ENCODE measurements at regions not wholly inside any gene's neighbourhood (a gene's known extent, or its start where the extent isn't known, plus 50 kb on each side); places are given as distances from the start of the nearest gene placed in this dataset.
A peak's percentile ranks its signal among the peaks of the same experiment; 100 is the strongest.

DNA sequence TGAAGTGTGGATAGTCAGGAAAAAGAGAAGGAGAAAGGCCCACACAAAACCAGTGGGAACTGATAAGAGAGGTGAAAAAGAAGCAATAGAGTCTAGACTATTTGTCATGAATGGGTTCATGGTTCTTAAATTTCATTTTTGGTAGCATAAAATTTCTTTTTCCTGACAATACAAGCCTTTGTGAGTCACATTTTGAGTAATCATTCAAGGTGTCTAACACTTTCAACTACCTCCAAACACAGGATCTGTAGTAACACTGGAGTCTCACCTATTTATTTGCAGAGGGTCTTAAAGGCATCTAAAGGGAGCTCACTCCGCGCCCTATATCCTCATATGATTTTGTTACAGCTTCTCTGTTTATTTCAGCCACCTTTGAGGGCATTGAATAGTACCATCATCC, 96.0 kb downstream of the SAMD9 start:
- no peak for DNase-seq
- in situ Hi-C loops (cut with MboI; ENCODE audit: low pct_unique_long_range_greater_than_20kb, low sequenced_read_pairs), result no loop called here

DNA sequence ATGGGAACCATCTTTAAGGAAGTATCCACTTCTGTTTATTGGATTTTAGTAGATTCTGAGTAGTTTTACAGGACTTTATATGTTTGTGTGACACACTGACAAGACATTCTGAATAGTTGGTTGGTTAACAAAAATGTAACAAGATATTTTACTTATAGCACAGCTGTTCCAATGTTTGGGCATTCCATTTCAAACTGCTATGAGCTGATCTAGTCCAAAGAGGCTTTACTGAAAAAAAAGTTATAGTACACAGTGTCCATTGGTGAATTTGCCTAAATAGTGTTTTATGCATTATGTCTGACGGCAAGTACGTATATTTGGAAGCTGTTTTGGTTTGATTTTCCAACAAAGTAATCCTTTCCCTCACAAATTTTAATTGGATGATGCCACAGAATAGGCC, 99.1 kb downstream of the SAMD9 start:
- no peak for DNase-seq
- in situ Hi-C loops (cut with MboI; ENCODE audit: low pct_unique_long_range_greater_than_20kb, low sequenced_read_pairs), result no loop called here

DNA sequence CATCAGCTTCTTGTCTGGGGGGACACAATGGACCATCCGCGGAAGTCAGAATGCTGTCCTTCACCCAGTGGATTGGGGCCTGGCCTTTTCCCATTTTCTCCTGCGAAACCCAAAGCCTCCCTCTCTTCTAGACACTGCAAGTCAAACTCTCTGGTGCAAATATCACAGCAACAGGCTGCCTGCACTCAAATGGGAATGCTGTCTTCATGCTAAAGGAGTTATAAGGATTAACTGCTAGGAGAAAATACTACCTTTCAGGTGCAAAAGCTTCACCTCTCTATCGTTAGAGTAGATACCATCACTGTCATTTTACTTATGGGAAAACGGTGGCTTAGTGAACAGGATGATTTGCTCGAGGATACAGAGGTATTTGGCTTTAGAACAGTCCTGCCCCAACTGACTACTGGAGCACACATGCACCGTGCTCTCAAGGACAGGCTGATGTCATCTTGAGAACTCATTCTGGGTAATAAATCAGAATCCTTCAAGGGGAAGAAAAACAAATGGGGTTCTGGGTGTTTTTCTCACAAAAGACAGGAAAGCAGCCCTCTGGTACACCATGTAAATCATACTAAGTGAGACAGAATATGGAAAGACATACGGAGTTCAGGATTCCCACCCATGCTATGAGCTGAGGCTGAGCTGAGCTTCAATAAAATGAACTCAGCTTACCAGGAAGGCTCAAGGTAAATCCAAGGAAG, 100.9 kb downstream of the SAMD9 start:
- DNase-seq, result peak; percentile 9

DNA sequence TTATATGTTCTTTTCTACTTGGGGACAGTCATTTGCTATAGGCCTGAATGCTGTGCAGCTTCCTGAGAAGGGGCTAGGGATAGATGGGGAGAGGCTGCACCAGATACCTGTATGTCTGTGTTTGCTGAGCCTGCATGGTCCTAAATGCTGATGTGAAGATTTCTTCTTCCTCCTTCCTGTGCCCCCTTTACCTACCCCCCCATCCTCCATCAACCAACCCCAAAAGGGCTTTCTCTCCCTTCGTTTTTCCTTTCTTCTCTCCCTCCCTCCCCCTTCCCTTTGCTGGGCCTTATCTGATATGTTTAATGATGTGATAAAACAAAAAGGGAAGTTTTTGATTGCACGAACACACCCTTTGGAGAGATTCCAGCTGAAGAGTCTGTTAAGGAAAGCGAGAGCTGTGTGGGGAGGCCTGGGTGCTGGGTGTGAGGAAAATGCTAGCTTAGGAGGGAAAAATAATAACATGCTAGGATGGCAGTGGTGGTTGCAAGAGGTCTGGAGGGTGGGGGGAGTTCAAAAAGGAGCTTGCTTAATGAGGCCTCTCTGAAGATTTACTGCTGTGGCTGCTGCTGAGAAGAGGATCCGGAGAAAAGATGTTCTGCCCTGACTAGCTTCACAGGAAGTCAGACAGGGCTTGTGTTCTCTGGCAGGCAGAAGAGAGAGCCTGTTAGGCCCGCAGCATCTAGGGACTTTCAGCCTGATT, 101.8 kb downstream of the SAMD9 start:
- in situ Hi-C loops (cut with MboI; ENCODE audit: low pct_unique_long_range_greater_than_20kb, low sequenced_read_pairs), result no loop called here

More for the DNA sequence above, 100.9 kb downstream of the SAMD9 start:
- in situ Hi-C loops (cut with MboI; ENCODE audit: low pct_unique_long_range_greater_than_20kb, low sequenced_read_pairs), result no loop called here

DNA sequence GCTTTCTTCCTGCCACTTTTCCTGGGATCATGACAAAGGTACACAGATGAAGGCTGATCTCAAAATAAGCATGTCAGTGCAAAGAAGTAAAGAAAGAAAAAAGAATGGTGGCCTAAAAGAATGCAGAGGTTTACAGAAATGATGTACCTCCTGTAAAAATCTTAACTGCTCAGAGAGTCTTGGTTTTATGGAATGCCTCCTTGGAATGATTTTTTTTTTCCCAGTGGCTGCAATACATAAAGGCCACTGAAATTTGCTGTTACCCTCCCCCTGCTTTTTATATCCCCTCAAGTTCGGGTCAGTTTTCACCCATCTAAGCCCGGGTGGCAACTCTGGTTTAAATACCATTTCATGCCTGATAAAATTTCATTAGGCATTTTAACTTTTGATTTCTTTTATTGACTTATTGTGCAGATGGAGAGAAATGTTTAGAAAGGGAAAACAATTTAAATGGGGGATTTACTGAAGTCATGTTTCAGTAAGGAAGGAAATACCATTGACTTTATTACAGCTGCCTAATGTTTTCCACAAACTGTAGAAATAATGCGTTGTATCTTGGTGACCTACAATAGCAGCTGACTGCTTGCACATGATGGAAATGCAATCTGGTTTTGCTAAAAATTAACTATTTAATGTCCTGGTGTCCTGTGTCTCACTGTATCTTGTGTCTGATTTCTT, 102.5 kb downstream of the SAMD9 start:
- peak; percentile 12 for DNase-seq
- in situ Hi-C loops (cut with MboI; ENCODE audit: low pct_unique_long_range_greater_than_20kb, low sequenced_read_pairs), result no loop called here

More for the DNA sequence above, 101.8 kb downstream of the SAMD9 start:
- peak; percentile 84 for DNase-seq

DNA sequence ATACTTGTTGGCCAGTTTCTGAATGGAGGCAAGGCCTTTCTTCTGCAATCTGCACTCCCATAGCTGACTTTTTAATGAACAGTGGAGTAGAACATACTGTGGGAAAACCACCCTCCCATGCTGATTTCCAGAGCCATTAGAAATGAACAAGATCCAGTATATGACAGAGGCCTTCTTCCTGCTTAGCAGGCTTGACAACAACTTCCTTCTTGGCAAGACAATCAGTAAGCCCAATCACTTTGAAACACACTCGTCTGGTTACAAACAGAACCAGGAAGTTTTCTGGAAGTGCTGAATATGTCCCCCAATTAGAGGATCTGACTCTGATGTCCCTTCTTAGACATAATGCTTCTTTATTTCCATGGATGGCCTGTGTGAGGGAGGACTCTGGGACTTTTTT, 103.4 kb downstream of the SAMD9 start:
- DNase-seq, result peak; percentile 35
- in situ Hi-C loops (cut with MboI; ENCODE audit: low pct_unique_long_range_greater_than_20kb, low sequenced_read_pairs), result no loop called here

DNA sequence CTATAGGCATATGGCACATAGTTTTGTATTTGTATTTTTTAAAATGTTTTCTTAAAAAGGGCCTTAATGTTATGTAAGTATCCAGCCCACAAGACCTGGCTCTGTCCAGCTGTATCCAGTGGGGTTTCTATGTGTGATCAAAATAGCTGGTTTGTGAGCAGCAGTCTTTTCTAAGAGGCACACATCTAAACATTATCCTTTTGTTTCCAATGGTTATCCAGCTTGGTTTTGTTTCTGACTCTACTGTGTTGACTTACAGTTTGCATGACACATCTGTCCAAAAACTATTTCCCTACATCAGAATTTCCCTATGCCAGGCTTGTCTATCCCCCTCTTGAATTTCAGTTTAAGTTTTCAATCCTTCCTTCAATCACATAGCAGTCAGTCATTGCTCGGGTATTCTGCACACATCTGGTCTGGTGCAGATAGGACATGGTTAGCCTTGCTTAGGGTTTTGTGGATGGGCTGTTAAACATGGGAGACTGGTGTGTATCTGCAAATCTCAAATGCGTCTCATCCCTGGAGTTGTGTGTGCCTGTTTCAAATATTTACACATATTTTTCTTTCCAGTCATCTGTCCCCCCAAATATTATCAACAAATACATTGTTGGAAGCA, 104.2 kb downstream of the SAMD9 start:
- in situ Hi-C loops (cut with MboI; ENCODE audit: low pct_unique_long_range_greater_than_20kb, low sequenced_read_pairs), result no loop called here
- no peak for DNase-seq

DNA sequence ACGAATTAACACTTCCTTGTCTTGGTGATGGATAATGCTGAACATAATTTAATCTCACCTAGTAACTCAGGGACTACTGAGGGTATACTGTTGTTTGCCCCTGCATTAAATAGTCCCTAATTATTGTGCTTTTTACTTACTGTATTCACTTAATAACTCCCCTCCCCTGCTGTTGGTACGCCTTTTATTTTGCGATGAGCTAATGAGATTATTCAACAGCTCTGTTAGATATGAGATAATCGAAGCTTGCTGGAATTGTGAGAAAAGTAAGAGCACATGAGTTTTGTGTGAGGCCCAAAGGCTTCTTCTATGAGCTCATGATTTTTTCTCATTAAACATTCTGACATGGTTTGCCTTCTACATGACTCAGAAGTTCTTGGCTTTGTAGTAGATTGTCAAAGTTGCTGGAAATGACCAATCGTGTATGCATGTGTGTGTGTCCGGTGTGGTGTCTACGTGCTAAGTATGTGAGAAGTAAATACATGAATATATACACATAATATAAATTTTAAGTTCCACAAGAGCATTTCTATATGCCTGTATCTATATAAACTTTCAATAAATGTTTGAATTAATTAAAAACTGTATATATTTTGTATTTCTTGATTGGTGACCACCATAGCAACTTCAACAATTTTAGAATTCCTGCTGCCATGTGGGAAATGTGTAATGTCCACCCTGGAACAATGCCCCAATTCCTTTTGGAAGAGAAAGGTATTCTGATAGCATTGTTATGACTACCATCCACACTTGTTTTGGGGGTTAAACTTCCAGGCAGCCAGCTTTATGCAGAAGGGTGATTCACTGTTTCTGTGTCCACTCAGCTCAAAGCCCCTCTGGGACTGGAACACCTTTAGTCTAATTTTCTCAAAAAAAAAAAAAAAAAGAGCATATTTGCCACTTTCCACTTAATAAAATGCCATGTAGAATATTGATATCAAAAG, 106.2 kb downstream of the SAMD9 start:
- no peak for DNase-seq
- in situ Hi-C loops (cut with MboI; ENCODE audit: low pct_unique_long_range_greater_than_20kb, low sequenced_read_pairs), result no loop called here

DNA sequence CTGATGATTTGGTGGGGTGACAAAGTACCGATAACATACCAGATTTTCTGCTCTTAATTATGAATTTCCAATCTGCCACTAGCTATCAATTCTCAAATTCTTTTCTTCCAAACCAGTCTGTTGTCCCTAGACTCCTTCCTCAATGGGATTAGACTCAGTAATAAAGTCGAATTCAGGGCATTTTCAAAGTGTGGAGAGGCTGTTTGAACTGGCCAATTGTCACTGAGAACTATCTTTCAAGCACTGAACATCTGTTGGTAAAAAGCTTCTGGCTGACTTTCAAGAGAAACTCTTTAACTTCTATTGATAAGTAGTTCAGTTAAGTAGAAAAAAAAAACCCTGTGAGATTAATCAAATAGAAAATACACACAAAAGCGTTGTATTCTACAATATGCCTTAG, 108.9 kb downstream of the SAMD9 start:
- DNase-seq, result no peak
- in situ Hi-C loops (cut with MboI; ENCODE audit: low pct_unique_long_range_greater_than_20kb, low sequenced_read_pairs), result no loop called here

DNA sequence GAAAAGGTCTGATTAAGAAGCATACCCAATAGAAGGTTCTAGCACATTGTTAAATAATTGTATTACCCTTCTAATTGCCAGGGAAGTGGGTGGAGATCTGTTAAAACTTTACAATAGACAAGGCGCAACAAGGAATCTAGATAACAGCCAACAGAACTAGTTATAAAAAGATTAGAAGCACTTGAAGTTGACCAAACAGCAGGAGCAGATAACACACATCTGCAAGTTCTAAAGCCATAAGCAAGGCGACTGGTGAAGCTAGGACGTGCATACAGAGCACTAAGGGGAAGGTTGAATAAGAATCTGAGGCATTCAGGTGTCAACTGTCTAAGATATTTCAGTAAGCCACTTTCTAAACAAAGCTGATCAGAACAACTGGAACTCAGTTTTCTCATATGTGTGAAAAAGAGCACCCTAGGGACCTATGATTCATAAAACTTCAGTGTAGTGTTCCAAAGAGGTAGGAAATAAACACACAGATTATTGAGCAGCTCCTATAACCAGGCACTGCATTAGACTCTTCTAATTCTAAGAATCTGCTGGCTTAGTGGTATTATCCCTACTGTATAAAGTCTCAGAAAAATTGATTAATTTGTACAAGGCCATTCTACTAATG, 111.2 kb downstream of the SAMD9 start:
- in situ Hi-C loops (cut with MboI; ENCODE audit: low pct_unique_long_range_greater_than_20kb, low sequenced_read_pairs), result no loop called here
- no peak for DNase-seq

DNA sequence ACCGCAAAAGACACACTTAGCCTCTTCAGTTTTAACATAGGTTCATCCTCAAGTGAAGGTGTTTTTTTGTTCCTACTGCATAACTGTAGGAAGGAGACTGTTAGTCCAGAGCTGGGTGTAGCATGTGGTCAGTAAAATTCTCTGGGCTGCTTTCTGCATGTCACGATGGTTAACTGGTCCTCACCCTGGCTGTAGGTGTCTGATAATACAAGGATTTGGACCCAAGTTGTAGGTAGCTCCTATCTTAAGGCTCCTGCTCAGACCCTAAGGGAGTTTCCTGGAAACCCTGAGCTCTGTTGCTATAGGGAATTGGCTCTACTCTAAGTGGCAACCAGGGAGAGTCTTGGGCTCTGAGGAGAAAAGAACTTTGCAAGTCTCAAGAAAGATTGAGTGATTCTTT, 112.9 kb downstream of the SAMD9 start:
- DNase-seq, result no peak
- in situ Hi-C loops (cut with MboI; ENCODE audit: low pct_unique_long_range_greater_than_20kb, low sequenced_read_pairs), result no loop called here

DNA sequence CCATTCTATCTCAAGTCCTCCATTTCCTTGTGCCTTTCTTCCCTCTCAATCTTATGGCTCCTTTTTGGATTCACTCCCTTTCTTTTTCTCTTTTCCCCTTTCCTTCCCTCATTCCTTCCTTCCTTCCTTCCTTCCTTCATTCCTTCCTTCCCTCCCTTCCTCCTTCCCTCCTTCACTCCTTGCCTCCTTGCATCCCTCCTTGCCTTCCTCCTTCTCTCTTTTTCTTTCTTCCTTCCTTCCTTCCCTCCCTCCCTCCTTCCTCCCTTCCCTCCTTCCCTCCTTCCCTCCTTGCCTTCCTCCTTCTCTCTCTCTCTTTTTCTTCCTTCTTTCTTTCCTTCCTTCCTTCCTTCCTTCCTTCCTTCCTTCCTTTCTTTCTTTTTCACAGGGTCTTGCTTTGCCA, 120.1 kb downstream of the SAMD9 start:
- no peak for DNase-seq
- in situ Hi-C loops (cut with MboI; ENCODE audit: low pct_unique_long_range_greater_than_20kb, low sequenced_read_pairs), result no loop called here

DNA sequence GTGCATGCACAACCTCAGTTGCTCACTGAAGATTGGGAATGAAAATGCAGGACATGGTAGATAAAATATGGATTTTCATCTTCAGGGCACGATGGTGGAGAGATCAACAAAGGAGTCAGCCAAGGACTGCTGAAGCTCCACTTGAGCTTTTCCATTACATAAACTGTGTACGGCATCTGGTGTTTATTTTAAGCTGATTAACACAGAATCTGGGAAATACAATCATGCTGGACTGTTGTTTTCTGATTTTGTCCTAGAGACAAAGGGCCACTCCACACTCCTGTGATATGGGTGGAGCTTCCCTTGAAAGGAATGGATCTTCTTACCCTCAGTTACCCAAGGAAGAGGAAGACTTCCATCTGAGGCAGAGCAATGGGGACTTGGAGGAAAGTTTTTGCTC, 120.6 kb downstream of the SAMD9 start:
- in situ Hi-C loops (cut with MboI; ENCODE audit: low pct_unique_long_range_greater_than_20kb, low sequenced_read_pairs), result no loop called here
- no peak for DNase-seq

DNA sequence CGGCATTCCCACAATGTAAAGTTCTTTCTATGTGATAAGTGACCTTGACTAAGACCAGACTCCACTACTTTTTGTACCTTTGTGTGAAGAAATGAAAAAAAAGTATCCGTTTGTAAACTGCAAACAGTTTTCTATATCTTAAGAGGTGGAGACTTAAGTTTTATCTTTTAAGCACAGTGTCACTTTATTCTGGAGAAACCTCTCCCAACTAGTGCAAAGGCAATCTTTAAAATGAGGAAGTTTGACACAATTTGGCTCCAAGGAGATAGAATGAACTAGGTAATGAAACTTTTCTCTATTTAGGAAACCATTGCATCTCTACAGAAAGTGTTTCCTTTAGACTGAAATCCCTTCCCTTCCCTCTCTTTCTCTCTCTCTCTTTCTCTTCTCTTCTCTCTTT, 122.9 kb downstream of the SAMD9 start:
- in situ Hi-C loops (cut with MboI; ENCODE audit: low pct_unique_long_range_greater_than_20kb, low sequenced_read_pairs), result no loop called here
- DNase-seq, result no peak

DNA sequence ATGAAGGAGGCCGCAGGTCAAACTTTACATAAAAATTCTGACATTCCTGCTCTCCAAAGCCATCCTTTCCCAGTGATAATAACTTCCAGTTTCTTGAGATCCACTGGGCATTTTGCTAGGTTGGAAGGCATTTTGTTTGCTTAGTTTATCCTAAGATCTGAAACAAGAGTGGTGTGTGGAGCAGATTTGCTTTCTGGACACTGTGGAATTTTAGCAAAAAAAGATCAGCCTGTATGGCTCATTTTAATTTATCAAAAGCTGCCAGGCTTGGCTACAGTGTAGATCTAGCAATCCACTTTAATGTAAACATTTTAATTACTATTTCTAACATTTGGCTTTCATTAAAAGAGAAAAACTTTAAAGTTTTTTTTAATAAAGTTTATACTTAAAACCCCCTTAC, 124.8 kb downstream of the SAMD9 start:
- DNase-seq, result no peak
- in situ Hi-C loops (cut with MboI; ENCODE audit: low pct_unique_long_range_greater_than_20kb, low sequenced_read_pairs), result no loop called here

DNA sequence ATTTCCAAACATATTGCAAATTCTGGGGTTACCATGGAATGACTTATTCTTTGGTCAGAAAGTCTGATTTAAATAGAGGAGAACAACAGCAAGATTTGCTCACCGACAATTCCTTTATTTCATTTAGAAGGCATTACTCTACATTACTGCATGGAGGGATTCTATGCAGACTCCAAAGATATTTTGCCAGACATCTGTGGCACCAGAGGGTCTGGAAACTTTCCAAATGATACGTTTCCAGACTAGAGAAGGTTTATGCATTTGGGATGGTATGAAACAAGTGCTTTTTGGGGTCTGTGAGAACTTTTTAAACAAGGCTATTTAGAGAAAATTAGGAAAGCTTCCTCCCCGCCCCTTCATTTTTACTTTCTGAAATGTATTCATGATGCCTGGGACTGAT, 125.3 kb downstream of the SAMD9 start:
- no peak for DNase-seq
- in situ Hi-C loops (cut with MboI; ENCODE audit: low pct_unique_long_range_greater_than_20kb, low sequenced_read_pairs), result no loop called here

DNA sequence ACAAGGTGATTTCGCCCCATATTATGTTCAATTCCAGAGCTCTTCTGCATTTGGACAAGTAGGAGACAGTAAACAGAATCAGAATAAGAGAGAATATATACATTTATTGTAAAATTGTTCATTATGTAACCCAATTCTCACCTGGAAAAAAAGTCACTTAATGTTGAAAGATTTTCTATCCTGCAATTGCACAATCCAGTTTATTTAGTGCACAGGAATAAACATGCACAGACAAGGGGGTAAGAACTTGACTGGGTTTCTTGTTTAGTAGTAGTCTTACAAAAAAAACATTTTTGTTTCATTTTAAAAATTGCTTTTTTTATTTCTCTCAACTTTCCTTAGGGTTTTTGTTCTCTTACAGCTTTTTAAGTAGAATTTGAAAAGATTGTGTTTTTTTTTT, 126.6 kb downstream of the SAMD9 start:
- in situ Hi-C loops (cut with MboI; ENCODE audit: low pct_unique_long_range_greater_than_20kb, low sequenced_read_pairs), result no loop called here
- DNase-seq, result no peak

DNA sequence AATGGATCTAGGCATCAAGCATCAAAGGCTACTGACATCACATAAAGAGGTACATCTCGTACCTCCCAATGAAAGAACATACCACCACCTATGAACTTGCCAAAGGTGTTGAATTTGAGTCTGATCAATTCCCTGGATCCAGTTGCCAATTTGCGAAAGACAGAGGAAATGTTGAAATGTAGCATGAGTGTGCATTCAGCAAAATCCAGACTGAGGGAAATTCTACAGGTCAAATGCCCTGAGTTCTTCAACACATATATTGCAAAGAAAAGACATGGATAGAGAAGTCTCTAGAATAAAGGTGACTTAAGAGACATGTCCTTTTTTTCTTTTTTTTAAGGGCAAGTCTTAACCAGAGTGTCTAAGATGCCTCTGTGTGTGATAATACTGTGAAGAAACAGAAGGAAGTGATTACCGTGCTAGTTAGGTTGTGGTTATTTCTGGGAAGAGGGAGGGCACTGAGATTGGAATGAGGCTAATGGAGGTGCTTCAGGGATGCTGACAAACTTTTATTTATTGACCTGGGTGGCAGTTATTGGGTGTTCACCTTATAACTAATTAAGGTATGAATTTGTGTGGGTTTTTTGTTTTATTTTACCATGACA, 128.7 kb downstream of the SAMD9 start:
- in situ Hi-C loops (cut with MboI; ENCODE audit: low pct_unique_long_range_greater_than_20kb, low sequenced_read_pairs), result no loop called here
- DNase-seq, result no peak
